H9 (cell line): ENCODE measurements at regions not wholly inside any gene's neighbourhood (a gene's known extent, or its start where the extent isn't known, plus 50 kb on each side); places are given as distances from the start of the nearest gene placed in this dataset.

ENCODE experiments used
- DNase-seq: peaks from one replicate; pipeline ENCODE4 v3.0.0-alpha.2; 2017
- H2AFZ ChIP-seq: one replicate; pipeline ENCODE4 v1.6.1; 2013; ENCODE audit warnings: mild to moderate bottlenecking, low read length, control low read depth, moderate library complexity
- H2AK5ac ChIP-seq: 2 replicates; pipeline ENCODE4 v1.6.1; 2013; ENCODE audit warnings: low read length, control low read depth, mixed read lengths; ENCODE audit not compliant: insufficient read length
- H2BK120ac ChIP-seq: one replicate; pipeline ENCODE4 v1.6.1; 2013; ENCODE audit warnings: low read depth, mild to moderate bottlenecking, low read length, control low read depth, inconsistent platforms; ENCODE audit not compliant: poor library complexity, severe bottlenecking
- H2BK12ac ChIP-seq: 2 replicates; pipeline ENCODE4 v1.6.1; 2013; ENCODE audit warnings: low read length, control low read depth, mixed read lengths, low read depth; ENCODE audit not compliant: insufficient read length
- H2BK15ac ChIP-seq: 2 replicates; pipeline ENCODE4 v1.6.1; 2013; ENCODE audit warnings: low read depth, low read length, control low read depth
- H2BK20ac ChIP-seq: one replicate; pipeline ENCODE4 v1.6.1; 2013; ENCODE audit warnings: low read depth, mild to moderate bottlenecking, low read length, control low read depth, inconsistent platforms; ENCODE audit not compliant: poor library complexity, severe bottlenecking
- H2BK5ac ChIP-seq: 2 replicates; pipeline ENCODE4 v1.6.1; 2013; ENCODE audit warnings: low read length, control low read depth, mixed read lengths; ENCODE audit not compliant: insufficient read length
- H3K14ac ChIP-seq: 2 replicates; pipeline ENCODE4 v1.6.1; 2013; ENCODE audit warnings: low read length, control low read depth; ENCODE audit not compliant: insufficient read depth
- H3K18ac ChIP-seq: 2 replicates; pipeline ENCODE4 v1.6.1; 2013; ENCODE audit warnings: low read depth, mild to moderate bottlenecking, mixed read lengths, low read length, control low read depth; ENCODE audit not compliant: insufficient read length
- H3K23ac ChIP-seq: 2 replicates; pipeline ENCODE4 v1.6.1; 2013; ENCODE audit warnings: low read length, control low read depth, mixed read lengths, low read depth; ENCODE audit not compliant: insufficient read length
- H3K23me2 ChIP-seq: 2 replicates; pipeline ENCODE4 v1.6.1; 2013; ENCODE audit warnings: low read depth, mild to moderate bottlenecking, mixed read lengths, low read length, control low read depth; ENCODE audit not compliant: insufficient read length, poor library complexity, severe bottlenecking
- H3K27ac ChIP-seq: 2 replicates; pipeline ENCODE4 v1.5.1; 2013; ENCODE audit warnings: low read length, control low read depth, mixed read lengths, low read depth; ENCODE audit not compliant: insufficient read length
- H3K27me3 ChIP-seq: 2 replicates; pipeline ENCODE4 v1.6.1; 2013; ENCODE audit warnings: low read length, control low read depth, inconsistent platforms; ENCODE audit not compliant: insufficient read depth
- H3K4ac ChIP-seq: 2 replicates; pipeline ENCODE4 v1.6.1; 2013; ENCODE audit warnings: low read depth, mild to moderate bottlenecking, control low read depth, inconsistent platforms, low read length, moderate library complexity
- H3K4me1 ChIP-seq: 2 replicates; pipeline ENCODE4 v1.6.1; 2013; ENCODE audit warnings: low read length, control low read depth, inconsistent platforms; ENCODE audit not compliant: insufficient read depth
- H3K4me2 ChIP-seq: 2 replicates; pipeline ENCODE4 v1.6.1; 2013; ENCODE audit warnings: low read length, control low read depth, mixed read lengths; ENCODE audit not compliant: insufficient read length, insufficient read depth
- H3K56ac ChIP-seq: 2 replicates; pipeline ENCODE4 v1.6.1; 2013; ENCODE audit warnings: low read depth, mild to moderate bottlenecking, mixed read lengths, low read length, control low read depth; ENCODE audit not compliant: insufficient read length
- H3K79me1 ChIP-seq: 2 replicates; pipeline ENCODE4 v1.6.1; 2013; ENCODE audit warnings: low read depth, mild to moderate bottlenecking, moderate library complexity, low read length, control low read depth, inconsistent platforms; ENCODE audit not compliant: insufficient read depth, poor library complexity, severe bottlenecking
- H3K79me2 ChIP-seq: 2 replicates; pipeline ENCODE4 v1.6.1; 2013; ENCODE audit warnings: low read length, control low read depth, inconsistent platforms; ENCODE audit not compliant: insufficient read depth
- H3K9ac ChIP-seq: 2 replicates; pipeline ENCODE4 v1.6.1; 2013; ENCODE audit warnings: low read length, control low read depth, mixed read lengths; ENCODE audit not compliant: insufficient read length; ENCODE audit errors: extremely low read depth
- H3K9me3 ChIP-seq: one replicate; pipeline ENCODE4 v1.6.1; 2013; ENCODE audit warnings: low read depth, low read length, inconsistent platforms; ENCODE audit not compliant: control insufficient read depth
- H3T11ph ChIP-seq: one replicate; pipeline ENCODE4 v1.6.1; 2013; ENCODE audit warnings: mild to moderate bottlenecking, low read length, control low read depth, inconsistent platforms
- H4K20me1 ChIP-seq: one replicate; pipeline ENCODE4 v1.6.1; 2013; ENCODE audit not compliant: control insufficient read depth, insufficient read length, insufficient read depth
- H4K5ac ChIP-seq: 2 replicates; pipeline ENCODE4 v1.6.1; 2013; ENCODE audit warnings: low read depth, mild to moderate bottlenecking, mixed read lengths, low read length, control low read depth; ENCODE audit not compliant: insufficient read length
- H4K8ac ChIP-seq: replicated peaks from 2 replicates; pipeline ENCODE4 v1.6.1; 2013; ENCODE audit warnings: low read length, control low read depth, mixed read lengths, low read depth; ENCODE audit not compliant: insufficient read length
- H4K91ac ChIP-seq: 2 replicates; pipeline ENCODE4 v1.6.1; 2013; ENCODE audit warnings: low read depth, mild to moderate bottlenecking, moderate library complexity, mixed read lengths, low read length, control low read depth; ENCODE audit not compliant: insufficient read length
- H3K27ac Mint-ChIP-seq, 3 experiments: 2 replicates in 2 of 3; 3 replicates in 1 of 3; pipeline ENCODE4 v1.8.0; 2020 to 2021; ENCODE audit warnings: mixed read lengths in 3 of 3, mild to moderate bottlenecking in 1 of 3, moderate library complexity in 1 of 3
- H3K27me3 Mint-ChIP-seq: 2 replicates; pipeline ENCODE4 v1.8.0; 2021; ENCODE audit warnings: low read depth, mild to moderate bottlenecking, moderate library complexity, mixed read lengths
- H3K36me3 Mint-ChIP-seq, 3 experiments: 2 replicates in 2 of 3; 3 replicates in 1 of 3; pipeline ENCODE4 v1.8.0; 2020 to 2021; ENCODE audit warnings: low read depth in 3 of 3, mixed read lengths in 3 of 3; ENCODE audit not compliant: insufficient read depth in 1 of 3
- H3K4me1 Mint-ChIP-seq, 2 experiments: 2 replicates each; pipeline ENCODE4 v1.8.0; 2020; ENCODE audit warnings: mixed read lengths in 2 of 2
- H3K4me3 Mint-ChIP-seq, 2 experiments: 2 replicates in 1 of 2; 3 replicates in 1 of 2; pipeline ENCODE4 v1.8.0; 2020 to 2021; ENCODE audit warnings: mild to moderate bottlenecking in 2 of 2, mixed read lengths in 2 of 2, moderate library complexity in 1 of 2
- H3K9me3 Mint-ChIP-seq, 2 experiments: 2 replicates in 1 of 2; 3 replicates in 1 of 2; pipeline ENCODE4 v1.8.0; 2020; ENCODE audit warnings: mild to moderate bottlenecking in 2 of 2, mixed read lengths in 2 of 2, moderate library complexity in 1 of 2
- WGBS: extraction: QIAGEN DNeasy Blood & Tissue Kit; methylation state at CpG from one replicate; pipeline ENCODE4 v1.1.7; 2013; ENCODE audit warnings: missing lambda C conversion rate, low lambda C conversion rate, mixed read lengths; ENCODE audit not compliant: insufficient read length; ENCODE audit errors: extremely low coverage; 5-methylcytosine and 5-hydroxymethylcytosine counted together
- TF ChIP-seq, protein P1 (sequence below): fragments of 200-600 bp; sonication (generic); conservative IDR thresholded peaks from 3 replicates; pipeline ENCODE4 v1.8.0; 2021; ENCODE audit warnings: antibody characterized with exemption, mild to moderate bottlenecking

DNA sequence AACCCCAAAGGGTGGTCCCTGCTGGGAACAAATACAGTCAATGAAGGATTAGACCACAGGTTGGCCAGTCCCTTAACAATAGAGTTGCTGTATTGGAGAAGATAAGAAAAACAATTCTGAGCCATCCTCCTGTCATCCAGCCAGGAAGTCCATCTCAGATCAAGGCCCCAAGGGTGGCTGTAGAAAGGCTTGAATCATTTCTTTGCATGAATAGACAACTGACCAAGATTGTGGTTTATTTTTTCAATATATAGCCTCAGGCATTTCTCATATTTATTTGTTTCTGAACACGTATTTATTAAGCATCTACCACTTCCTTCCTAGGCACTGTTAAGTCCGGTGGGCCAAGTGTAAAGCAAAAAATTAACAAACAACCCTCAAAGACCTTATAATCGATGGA, 274.4 kb upstream of the SLC14A2 start:
- Histone ChIP-seq H3K27ac (no peak overlapping the region), H3K79me1 (no peaks in the 10 kb centered on the region), H3K18ac (no peak overlapping the region), H2BK15ac (no peak overlapping the region), H2BK20ac (no peak overlapping the region), H2BK12ac (no peak overlapping the region), H2AFZ (no peak overlapping the region), H3T11ph (no peak overlapping the region), H3K9ac (no peak overlapping the region), H3K4me1 (no peaks in the 10 kb centered on the region), H3K4me2 (no peak overlapping the region), H4K8ac (no peak overlapping the region), H2BK5ac (no peak overlapping the region), H3K23me2 (no peaks in the 10 kb centered on the region), H3K56ac (no peak overlapping the region), H3K79me2 (no peaks in the 10 kb centered on the region), H3K14ac (no peak overlapping the region), H2BK120ac (no peak overlapping the region), H3K27me3 (no peaks in the 10 kb centered on the region), H4K5ac (no peak overlapping the region), H4K20me1 (no peaks in the 10 kb centered on the region), H3K4ac (no peak overlapping the region), H3K9me3 (no peaks in the 10 kb centered on the region), H4K91ac (no peak overlapping the region), H2AK5ac (no peak overlapping the region), H3K23ac (no peak overlapping the region)
- peak overlapping the region in 1 of 3 experiments; percentile 40; a peak in 1 of 7 replicates for H3K27ac Mint-ChIP-seq
- no CpG with 5 or more reads among the region's 3 CpGs for WGBS
- no peak for DNase-seq
- H3K4me3 Mint-ChIP-seq: no peak overlapping the region
- H3K27me3 Mint-ChIP-seq: no peaks in the 10 kb centered on the region; the same call in 1 of the 2 replicates
- peaks cover 11 to 12% of the 10 kb centered on the region in 2 experiments for H3K4me1 Mint-ChIP-seq
- no peaks in the 10 kb centered on the region; a peak in 1 of 7 replicates for H3K36me3 Mint-ChIP-seq
- TF ChIP-seq, protein P1, sequence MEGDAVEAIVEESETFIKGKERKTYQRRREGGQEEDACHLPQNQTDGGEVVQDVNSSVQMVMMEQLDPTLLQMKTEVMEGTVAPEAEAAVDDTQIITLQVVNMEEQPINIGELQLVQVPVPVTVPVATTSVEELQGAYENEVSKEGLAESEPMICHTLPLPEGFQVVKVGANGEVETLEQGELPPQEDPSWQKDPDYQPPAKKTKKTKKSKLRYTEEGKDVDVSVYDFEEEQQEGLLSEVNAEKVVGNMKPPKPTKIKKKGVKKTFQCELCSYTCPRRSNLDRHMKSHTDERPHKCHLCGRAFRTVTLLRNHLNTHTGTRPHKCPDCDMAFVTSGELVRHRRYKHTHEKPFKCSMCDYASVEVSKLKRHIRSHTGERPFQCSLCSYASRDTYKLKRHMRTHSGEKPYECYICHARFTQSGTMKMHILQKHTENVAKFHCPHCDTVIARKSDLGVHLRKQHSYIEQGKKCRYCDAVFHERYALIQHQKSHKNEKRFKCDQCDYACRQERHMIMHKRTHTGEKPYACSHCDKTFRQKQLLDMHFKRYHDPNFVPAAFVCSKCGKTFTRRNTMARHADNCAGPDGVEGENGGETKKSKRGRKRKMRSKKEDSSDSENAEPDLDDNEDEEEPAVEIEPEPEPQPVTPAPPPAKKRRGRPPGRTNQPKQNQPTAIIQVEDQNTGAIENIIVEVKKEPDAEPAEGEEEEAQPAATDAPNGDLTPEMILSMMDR: no peak
- 0 out of 5 replicates have a peak, but pooled peaks cover 0 to 3% of the 10 kb centered on the region in 2 experiments for H3K9me3 Mint-ChIP-seq
